Suppressor macrophage treated with lipopolysaccharide for 4 hours (primary cell): ENCODE measurements at regions not wholly inside any gene's neighbourhood (a gene's known extent, or its start where the extent isn't known, plus 50 kb on each side); places are given as distances from the start of the nearest gene placed in this dataset.

Experiments
- DNase-seq: peaks from one replicate; pipeline ENCODE4 v3.0.0-alpha.2; 2020

GRCh38 chr12:132393245-132393795, 63.9 kb upstream of the GALNT9 start:
- DNase-seq: no peak

- DNase-seq: no peak
Observed at GRCh38 chr12:132392389-132393244, 63.2 kb upstream of the GALNT9 start.

- DNase-seq: no peak
Observed at GRCh38 chr12:132391326-132392041, 62.1 kb upstream of the GALNT9 start.

- no peak for DNase-seq
Observed at GRCh38 chr12:132390287-132391076, 61.1 kb upstream of the GALNT9 start.

GRCh38 chr12:132389526-132390286, 60.3 kb upstream of the GALNT9 start:
- no peak for DNase-seq

GRCh38 chr12:132389026-132389425, 59.6 kb upstream of the GALNT9 start:
- DNase-seq: no peak

- no peak for DNase-seq
Observed at GRCh38 chr12:132388379-132389015, 59.1 kb upstream of the GALNT9 start.

- no peak for DNase-seq
Observed at GRCh38 chr12:132386926-132387497, 57.6 kb upstream of the GALNT9 start.

- no peak for DNase-seq
Observed at GRCh38 chr12:132385923-132386751, 56.7 kb upstream of the GALNT9 start.

GRCh38 chr12:132384916-132385774, 55.8 kb upstream of the GALNT9 start:
- DNase-seq: no peak

- DNase-seq: no peak
Observed at GRCh38 chr12:132380641-132381040, 51.3 kb upstream of the GALNT9 start.

GRCh38 chr12:132379996-132380395, 50.6 kb upstream of the GALNT9 start:
- DNase-seq: no peak

GRCh38 chr12:132379576-132379975, 50.2 kb upstream of the GALNT9 start:
- DNase-seq: no peak
